ENCODE measurements at regions not wholly inside any gene's neighbourhood (a gene's known extent, or its start where the extent isn't known, plus 50 kb on each side); places are given as distances from the start of the nearest gene placed in this dataset.

GRCh38 chr18:78809845-78810244, 169.8 kb upstream of the SALL3 start:
- Mint-ChIP-seq H3K36me3 (ENCODE audit: low read depth) (no peaks in the 10 kb centered on the region), H3K27ac (no peak overlapping the region), H3K27me3 (peaks cover 12% of the 10 kb centered on the region), H3K9me3 (peaks cover 4% of the 10 kb centered on the region), H3K4me3 (no peak overlapping the region), H3K4me1 (peaks cover 4% of the 10 kb centered on the region)
- ATAC-seq (replicated peaks) = no peak

DNA sequence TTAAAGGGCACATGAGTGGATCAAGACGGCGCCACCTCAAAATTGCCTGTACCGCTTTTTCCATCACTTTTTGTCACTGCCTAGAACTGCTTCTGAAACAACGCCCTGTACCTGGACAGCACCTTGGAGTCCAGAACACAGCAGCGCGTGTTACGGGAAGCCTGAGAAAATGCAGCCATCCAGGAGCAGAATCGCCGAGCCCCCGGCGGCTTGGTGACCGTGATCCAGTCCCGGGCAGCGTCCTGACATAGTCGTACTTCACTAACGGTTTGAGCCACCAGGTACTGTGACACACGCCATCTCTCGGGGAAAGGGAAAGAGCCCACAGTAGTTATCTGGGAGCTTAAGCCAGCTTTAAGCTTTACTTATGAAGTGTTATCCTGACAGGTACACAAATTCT, 168.9 kb upstream of the SALL3 start:
- Mint-ChIP-seq H3K36me3 (ENCODE audit: low read depth) (no peaks in the 10 kb centered on the region), H3K27ac (no peak overlapping the region), H3K27me3 (peaks cover 15% of the 10 kb centered on the region), H3K4me3 (no peak overlapping the region), H3K4me1 (peaks cover 4% of the 10 kb centered on the region), H3K9me3 (peaks cover 4% of the 10 kb centered on the region)
- ATAC-seq (replicated peaks) = no peak

DNA sequence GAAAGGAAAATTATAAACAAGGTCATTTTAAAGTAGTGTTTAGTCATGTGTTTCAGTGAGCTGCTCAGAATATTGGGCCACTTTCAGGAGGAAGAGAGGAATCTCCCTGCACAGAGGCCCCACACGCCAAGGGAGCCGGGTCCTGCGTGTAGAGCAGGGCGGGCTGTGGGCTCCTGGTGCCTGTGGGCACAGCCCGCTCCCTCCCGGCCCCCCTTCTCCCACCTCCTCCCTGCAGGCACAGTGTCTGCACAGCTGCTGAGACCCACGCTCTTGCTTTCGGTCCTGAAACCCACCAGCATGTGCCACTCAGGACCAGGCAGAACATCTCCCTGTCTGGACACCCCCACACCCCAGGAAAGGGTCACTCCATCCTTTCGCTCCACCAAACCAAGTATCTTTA, 167.6 kb upstream of the SALL3 start:
- ATAC-seq (replicated peaks) = no peak
- H3K9me3 Mint-ChIP-seq = peaks cover 4% of the 10 kb centered on the region
- H3K27ac Mint-ChIP-seq = no peak overlapping the region
- H3K36me3 Mint-ChIP-seq (ENCODE audit: low read depth) = no peaks in the 10 kb centered on the region
- H3K4me3 Mint-ChIP-seq = no peak overlapping the region
- H3K27me3 Mint-ChIP-seq = peaks cover 15% of the 10 kb centered on the region
- peaks cover 4% of the 10 kb centered on the region for H3K4me1 Mint-ChIP-seq

GRCh38 chr18:78813156-78813555, 166.5 kb upstream of the SALL3 start:
- Mint-ChIP-seq H3K27ac (no peak overlapping the region), H3K4me1 (peaks cover 4% of the 10 kb centered on the region), H3K9me3 (peaks cover 4% of the 10 kb centered on the region), H3K27me3 (peaks cover 15% of the 10 kb centered on the region), H3K4me3 (no peak overlapping the region), H3K36me3 (ENCODE audit: low read depth) (no peaks in the 10 kb centered on the region)
- no peak for ATAC-seq (replicated peaks)

- no peak for ATAC-seq (replicated peaks)
- H3K36me3 Mint-ChIP-seq (ENCODE audit: low read depth) = no peaks in the 10 kb centered on the region
- H3K4me3 Mint-ChIP-seq = no peak overlapping the region
- H3K9me3 Mint-ChIP-seq = peaks cover 4% of the 10 kb centered on the region
- peaks cover 4% of the 10 kb centered on the region for H3K4me1 Mint-ChIP-seq
- no peak overlapping the region for H3K27ac Mint-ChIP-seq
- peaks cover 15% of the 10 kb centered on the region for H3K27me3 Mint-ChIP-seq
Observed at GRCh38 chr18:78813936-78814710, 165.5 kb upstream of the SALL3 start.

DNA sequence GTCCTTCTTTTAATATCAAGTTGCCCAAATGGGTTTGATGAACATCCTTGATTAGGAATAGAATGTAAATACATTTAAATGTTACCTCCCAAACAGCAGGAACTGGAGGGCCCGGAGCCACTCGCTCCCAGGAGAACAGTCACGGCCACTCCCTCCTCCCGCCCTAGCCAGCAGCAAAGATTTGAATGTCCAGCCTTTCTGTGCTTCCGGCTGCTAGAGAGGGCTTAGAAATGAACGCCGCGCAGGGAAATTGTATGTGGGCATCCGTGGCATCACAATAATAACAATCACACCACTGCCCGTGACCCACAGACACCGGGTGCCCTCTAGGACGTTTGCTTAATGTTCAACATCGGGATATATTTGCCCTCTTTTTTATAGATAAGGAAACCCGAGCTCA, 164.9 kb upstream of the SALL3 start:
- Mint-ChIP-seq H3K36me3 (ENCODE audit: low read depth) (no peaks in the 10 kb centered on the region), H3K4me3 (no peak overlapping the region), H3K27ac (no peak overlapping the region), H3K27me3 (peaks cover 15% of the 10 kb centered on the region), H3K4me1 (peaks cover 4% of the 10 kb centered on the region), H3K9me3 (peaks cover 4% of the 10 kb centered on the region)
- ATAC-seq (replicated peaks) = no peak

DNA sequence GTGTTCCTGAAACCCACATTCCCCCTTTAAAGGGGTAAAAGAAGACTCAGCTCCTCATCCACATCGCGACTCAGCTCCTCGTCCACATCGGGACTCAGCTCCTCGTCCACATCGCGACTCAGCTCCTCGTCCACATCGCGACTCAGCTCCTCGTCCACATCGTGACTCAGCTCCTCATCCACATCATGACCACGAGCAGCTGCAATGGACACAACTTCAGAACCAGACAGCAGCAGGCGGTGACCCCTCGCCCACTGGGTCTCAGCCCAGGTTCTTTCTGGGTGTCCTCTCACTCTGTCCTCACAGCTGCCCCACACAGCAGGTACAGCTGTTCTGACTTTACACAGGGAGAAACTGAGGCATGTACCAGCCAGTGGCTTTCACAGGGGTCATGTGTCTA, 163.5 kb upstream of the SALL3 start:
- H3K36me3 Mint-ChIP-seq (ENCODE audit: low read depth) = no peaks in the 10 kb centered on the region
- H3K9me3 Mint-ChIP-seq = no peaks in the 10 kb centered on the region
- peaks cover 20% of the 10 kb centered on the region for H3K27me3 Mint-ChIP-seq
- H3K27ac Mint-ChIP-seq = no peak overlapping the region
- ATAC-seq (replicated peaks) = no peak
- no peak overlapping the region for H3K4me3 Mint-ChIP-seq
- no peaks in the 10 kb centered on the region for H3K4me1 Mint-ChIP-seq

DNA sequence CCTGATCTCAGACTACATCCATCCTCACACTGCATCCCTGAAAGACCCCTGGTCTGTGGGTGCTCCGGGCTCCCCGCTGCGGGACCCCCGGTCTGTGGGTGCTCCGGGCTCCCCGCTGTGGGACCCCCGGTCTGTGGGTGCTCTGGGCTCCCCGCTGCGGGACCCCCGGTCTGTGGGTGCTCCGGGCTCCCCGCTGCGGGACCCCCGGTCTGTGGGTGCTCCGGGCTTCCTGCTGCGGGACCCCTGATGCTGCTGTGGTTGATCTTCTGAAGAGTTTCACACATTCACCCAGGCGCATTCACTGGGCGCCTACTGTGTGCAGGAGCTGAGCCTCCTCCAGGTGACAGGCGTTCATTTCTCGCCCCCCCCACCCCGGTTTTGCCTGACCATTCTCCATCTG, 162.7 kb upstream of the SALL3 start:
- H3K27me3 Mint-ChIP-seq = peaks cover 20% of the 10 kb centered on the region
- H3K4me1 Mint-ChIP-seq = no peaks in the 10 kb centered on the region
- H3K9me3 Mint-ChIP-seq = no peaks in the 10 kb centered on the region
- H3K36me3 Mint-ChIP-seq (ENCODE audit: low read depth) = no peaks in the 10 kb centered on the region
- no peak overlapping the region for H3K4me3 Mint-ChIP-seq
- H3K27ac Mint-ChIP-seq = no peak overlapping the region
- ATAC-seq (replicated peaks) = no peak

- Mint-ChIP-seq H3K27me3 (peaks cover 20% of the 10 kb centered on the region), H3K4me3 (no peak overlapping the region), H3K36me3 (ENCODE audit: low read depth) (no peaks in the 10 kb centered on the region), H3K4me1 (no peaks in the 10 kb centered on the region), H3K9me3 (no peaks in the 10 kb centered on the region), H3K27ac (no peak overlapping the region)
- no peak for ATAC-seq (replicated peaks)
Observed at GRCh38 chr18:78818495-78818894, 161.1 kb upstream of the SALL3 start.

GRCh38 chr18:78818961-78819360, 160.7 kb upstream of the SALL3 start:
- no peak overlapping the region for H3K27ac Mint-ChIP-seq
- H3K36me3 Mint-ChIP-seq (ENCODE audit: low read depth) = no peaks in the 10 kb centered on the region

GRCh38 chr18:78820161-78820834, 159.3 kb upstream of the SALL3 start:
- Mint-ChIP-seq H3K27ac (no peak overlapping the region), H3K9me3 (no peaks in the 10 kb centered on the region), H3K4me1 (no peaks in the 10 kb centered on the region), H3K36me3 (ENCODE audit: low read depth) (no peaks in the 10 kb centered on the region), H3K27me3 (peaks cover 12% of the 10 kb centered on the region), H3K4me3 (no peak overlapping the region)
- no peak for ATAC-seq (replicated peaks)

More at GRCh38 chr18:78818961-78819360, 160.7 kb upstream of the SALL3 start:
- Mint-ChIP-seq H3K27me3 (peaks cover 20% of the 10 kb centered on the region), H3K4me1 (no peaks in the 10 kb centered on the region), H3K9me3 (no peaks in the 10 kb centered on the region), H3K4me3 (no peak overlapping the region)
- ATAC-seq (replicated peaks) = no peak

DNA sequence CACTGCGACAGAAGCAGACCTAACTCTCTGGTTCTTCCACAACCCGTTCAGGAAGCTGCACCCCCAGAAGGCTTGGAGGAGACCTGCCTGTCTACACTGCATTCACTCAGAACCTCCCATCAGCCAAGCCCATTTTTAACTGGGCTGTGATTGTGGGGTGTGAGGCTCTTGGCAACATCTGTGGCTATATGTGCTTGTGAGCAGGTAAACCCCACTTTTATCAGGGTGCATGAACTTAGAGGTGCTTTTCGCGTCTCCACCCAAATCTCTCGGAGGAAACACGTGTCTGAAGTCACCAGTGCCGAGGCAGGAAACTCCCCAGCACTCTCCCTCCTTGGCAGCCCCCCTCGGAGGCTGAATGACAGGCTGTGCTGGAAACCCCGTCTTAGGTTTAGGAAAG, 158.2 kb upstream of the SALL3 start:
- no peaks in the 10 kb centered on the region for H3K4me1 Mint-ChIP-seq
- no peak for ATAC-seq (replicated peaks)

GRCh38 chr18:78822171-78822948, 157.3 kb upstream of the SALL3 start:
- H3K27me3 Mint-ChIP-seq = peaks cover 10% of the 10 kb centered on the region
- no peak for ATAC-seq (replicated peaks)
- H3K36me3 Mint-ChIP-seq (ENCODE audit: low read depth) = no peaks in the 10 kb centered on the region
- no peak overlapping the region for H3K27ac Mint-ChIP-seq
- H3K4me3 Mint-ChIP-seq = no peak overlapping the region
- no peaks in the 10 kb centered on the region for H3K9me3 Mint-ChIP-seq
- no peaks in the 10 kb centered on the region for H3K4me1 Mint-ChIP-seq

More for the DNA sequence above, 158.2 kb upstream of the SALL3 start:
- H3K36me3 Mint-ChIP-seq (ENCODE audit: low read depth) = no peaks in the 10 kb centered on the region
- H3K9me3 Mint-ChIP-seq = no peaks in the 10 kb centered on the region
- H3K4me3 Mint-ChIP-seq = no peak overlapping the region
- H3K27ac Mint-ChIP-seq = no peak overlapping the region
- peaks cover 10% of the 10 kb centered on the region for H3K27me3 Mint-ChIP-seq

DNA sequence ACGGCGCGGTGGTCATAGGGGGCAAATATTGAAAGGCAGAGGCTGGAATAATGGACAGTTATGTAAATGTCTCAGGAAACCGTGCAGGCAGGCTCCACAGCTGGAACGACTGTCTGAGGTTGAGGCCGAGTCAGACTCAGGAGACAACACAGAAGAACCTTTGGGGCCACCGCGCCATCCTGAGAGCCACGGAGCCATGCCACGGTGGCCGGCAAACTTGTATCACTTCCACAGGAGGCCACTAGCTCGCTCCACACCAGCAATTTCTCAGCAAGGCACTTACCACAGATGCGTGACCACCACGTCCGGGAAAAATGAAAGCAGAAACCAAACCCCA, 156.7 kb upstream of the SALL3 start:
- no peak for ATAC-seq (replicated peaks)
- Mint-ChIP-seq H3K27me3 (peaks cover 10% of the 10 kb centered on the region), H3K9me3 (no peaks in the 10 kb centered on the region), H3K36me3 (ENCODE audit: low read depth) (no peaks in the 10 kb centered on the region), H3K4me3 (no peak overlapping the region), H3K27ac (no peak overlapping the region), H3K4me1 (no peaks in the 10 kb centered on the region)

GRCh38 chr18:78825168-78825567, 154.4 kb upstream of the SALL3 start:
- H3K36me3 Mint-ChIP-seq (ENCODE audit: low read depth) = no peaks in the 10 kb centered on the region

More at GRCh38 chr18:78825168-78825567, 154.4 kb upstream of the SALL3 start:
- H3K4me3 Mint-ChIP-seq = no peak overlapping the region
- no peaks in the 10 kb centered on the region for H3K4me1 Mint-ChIP-seq
- no peak for ATAC-seq (replicated peaks)
- no peak overlapping the region for H3K27ac Mint-ChIP-seq
- H3K9me3 Mint-ChIP-seq = no peaks in the 10 kb centered on the region
- H3K27me3 Mint-ChIP-seq = peaks cover 10% of the 10 kb centered on the region

Measured in activated T-helper 17 cell treated with anti-CD3 and anti-CD28 coated beads, Interleukin-2, amount 50 U/mL, for 72 hours (primary cell).